ENCODE measurements at regions not wholly inside any gene's neighbourhood (a gene's known extent, or its start where the extent isn't known, plus 50 kb on each side); places are given as distances from the start of the nearest gene placed in this dataset.

DNA sequence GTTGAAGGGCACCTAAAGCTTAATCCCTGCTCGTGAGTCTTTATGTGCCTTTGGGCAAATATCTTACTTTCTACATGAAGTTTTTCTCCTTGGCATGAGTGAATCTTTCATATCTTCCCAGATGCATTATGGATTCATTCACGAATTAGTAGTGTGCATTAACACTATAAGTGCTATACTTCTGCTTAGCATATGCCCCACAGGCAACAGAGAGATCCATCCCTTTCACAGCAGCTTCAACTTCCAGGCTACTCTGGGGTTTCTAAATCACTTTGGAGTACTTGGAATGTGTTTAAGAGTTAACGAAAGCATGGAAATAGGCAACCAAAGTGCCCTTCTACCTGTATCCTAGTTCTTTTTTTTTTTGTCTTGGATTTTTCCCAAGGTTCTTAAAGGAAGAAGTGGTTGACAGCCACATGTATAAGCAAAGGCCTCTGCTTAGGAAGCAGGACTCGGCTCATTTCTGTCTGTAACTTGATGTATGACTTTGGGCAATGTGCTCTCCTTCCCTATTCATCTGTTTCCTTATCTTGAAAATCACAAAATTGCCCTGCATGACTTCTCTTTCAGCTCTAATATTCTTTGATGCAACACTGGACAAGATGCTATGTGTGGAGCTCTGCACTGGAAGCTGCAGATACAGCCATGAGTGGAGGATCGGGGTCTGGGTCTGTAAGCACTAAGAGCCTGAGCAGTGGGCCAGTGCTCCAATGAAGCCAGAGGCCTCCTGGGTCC, 54.5 kb upstream of the ME3 start (continued):
- TF ChIP-seq CREB1 (IDR thresholded peaks at IDR 0.05) (no peak), SP2 (IDR thresholded peaks at IDR 0.05; ENCODE audit: low read length) (no peak)
- TF ChIP-seq, protein P1, sequence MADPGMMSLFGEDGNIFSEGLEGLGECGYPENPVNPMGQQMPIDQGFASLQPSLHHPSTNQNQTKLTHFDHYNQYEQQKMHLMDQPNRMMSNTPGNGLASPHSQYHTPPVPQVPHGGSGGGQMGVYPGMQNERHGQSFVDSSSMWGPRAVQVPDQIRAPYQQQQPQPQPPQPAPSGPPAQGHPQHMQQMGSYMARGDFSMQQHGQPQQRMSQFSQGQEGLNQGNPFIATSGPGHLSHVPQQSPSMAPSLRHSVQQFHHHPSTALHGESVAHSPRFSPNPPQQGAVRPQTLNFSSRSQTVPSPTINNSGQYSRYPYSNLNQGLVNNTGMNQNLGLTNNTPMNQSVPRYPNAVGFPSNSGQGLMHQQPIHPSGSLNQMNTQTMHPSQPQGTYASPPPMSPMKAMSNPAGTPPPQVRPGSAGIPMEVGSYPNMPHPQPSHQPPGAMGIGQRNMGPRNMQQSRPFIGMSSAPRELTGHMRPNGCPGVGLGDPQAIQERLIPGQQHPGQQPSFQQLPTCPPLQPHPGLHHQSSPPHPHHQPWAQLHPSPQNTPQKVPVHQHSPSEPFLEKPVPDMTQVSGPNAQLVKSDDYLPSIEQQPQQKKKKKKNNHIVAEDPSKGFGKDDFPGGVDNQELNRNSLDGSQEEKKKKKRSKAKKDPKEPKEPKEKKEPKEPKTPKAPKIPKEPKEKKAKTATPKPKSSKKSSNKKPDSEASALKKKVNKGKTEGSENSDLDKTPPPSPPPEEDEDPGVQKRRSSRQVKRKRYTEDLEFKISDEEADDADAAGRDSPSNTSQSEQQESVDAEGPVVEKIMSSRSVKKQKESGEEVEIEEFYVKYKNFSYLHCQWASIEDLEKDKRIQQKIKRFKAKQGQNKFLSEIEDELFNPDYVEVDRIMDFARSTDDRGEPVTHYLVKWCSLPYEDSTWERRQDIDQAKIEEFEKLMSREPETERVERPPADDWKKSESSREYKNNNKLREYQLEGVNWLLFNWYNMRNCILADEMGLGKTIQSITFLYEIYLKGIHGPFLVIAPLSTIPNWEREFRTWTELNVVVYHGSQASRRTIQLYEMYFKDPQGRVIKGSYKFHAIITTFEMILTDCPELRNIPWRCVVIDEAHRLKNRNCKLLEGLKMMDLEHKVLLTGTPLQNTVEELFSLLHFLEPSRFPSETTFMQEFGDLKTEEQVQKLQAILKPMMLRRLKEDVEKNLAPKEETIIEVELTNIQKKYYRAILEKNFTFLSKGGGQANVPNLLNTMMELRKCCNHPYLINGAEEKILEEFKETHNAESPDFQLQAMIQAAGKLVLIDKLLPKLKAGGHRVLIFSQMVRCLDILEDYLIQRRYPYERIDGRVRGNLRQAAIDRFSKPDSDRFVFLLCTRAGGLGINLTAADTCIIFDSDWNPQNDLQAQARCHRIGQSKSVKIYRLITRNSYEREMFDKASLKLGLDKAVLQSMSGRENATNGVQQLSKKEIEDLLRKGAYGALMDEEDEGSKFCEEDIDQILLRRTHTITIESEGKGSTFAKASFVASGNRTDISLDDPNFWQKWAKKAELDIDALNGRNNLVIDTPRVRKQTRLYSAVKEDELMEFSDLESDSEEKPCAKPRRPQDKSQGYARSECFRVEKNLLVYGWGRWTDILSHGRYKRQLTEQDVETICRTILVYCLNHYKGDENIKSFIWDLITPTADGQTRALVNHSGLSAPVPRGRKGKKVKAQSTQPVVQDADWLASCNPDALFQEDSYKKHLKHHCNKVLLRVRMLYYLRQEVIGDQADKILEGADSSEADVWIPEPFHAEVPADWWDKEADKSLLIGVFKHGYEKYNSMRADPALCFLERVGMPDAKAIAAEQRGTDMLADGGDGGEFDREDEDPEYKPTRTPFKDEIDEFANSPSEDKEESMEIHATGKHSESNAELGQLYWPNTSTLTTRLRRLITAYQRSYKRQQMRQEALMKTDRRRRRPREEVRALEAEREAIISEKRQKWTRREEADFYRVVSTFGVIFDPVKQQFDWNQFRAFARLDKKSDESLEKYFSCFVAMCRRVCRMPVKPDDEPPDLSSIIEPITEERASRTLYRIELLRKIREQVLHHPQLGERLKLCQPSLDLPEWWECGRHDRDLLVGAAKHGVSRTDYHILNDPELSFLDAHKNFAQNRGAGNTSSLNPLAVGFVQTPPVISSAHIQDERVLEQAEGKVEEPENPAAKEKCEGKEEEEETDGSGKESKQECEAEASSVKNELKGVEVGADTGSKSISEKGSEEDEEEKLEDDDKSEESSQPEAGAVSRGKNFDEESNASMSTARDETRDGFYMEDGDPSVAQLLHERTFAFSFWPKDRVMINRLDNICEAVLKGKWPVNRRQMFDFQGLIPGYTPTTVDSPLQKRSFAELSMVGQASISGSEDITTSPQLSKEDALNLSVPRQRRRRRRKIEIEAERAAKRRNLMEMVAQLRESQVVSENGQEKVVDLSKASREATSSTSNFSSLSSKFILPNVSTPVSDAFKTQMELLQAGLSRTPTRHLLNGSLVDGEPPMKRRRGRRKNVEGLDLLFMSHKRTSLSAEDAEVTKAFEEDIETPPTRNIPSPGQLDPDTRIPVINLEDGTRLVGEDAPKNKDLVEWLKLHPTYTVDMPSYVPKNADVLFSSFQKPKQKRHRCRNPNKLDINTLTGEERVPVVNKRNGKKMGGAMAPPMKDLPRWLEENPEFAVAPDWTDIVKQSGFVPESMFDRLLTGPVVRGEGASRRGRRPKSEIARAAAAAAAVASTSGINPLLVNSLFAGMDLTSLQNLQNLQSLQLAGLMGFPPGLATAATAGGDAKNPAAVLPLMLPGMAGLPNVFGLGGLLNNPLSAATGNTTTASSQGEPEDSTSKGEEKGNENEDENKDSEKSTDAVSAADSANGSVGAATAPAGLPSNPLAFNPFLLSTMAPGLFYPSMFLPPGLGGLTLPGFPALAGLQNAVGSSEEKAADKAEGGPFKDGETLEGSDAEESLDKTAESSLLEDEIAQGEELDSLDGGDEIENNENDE (IDR thresholded peaks at IDR 0.05; ENCODE audit: insufficient replicate concordance, low read length) = no peak
